IPS DF 4.7 (cell line): ENCODE measurements at regions not wholly inside any gene's neighbourhood (a gene's known extent, or its start where the extent isn't known, plus 50 kb on each side); places are given as distances from the start of the nearest gene placed in this dataset.
"Not testable (repeated sequence)": the region's sequence is repeated elsewhere in the genome, so short reads cannot be mapped to it uniquely, and the experiment has no call there.

Experiments
- DNase-seq: peaks from one replicate; pipeline ENCODE4 v3.0.0-alpha.2; 2013; ENCODE audit warnings: low spot score; ENCODE audit errors: extremely low read depth

DNA sequence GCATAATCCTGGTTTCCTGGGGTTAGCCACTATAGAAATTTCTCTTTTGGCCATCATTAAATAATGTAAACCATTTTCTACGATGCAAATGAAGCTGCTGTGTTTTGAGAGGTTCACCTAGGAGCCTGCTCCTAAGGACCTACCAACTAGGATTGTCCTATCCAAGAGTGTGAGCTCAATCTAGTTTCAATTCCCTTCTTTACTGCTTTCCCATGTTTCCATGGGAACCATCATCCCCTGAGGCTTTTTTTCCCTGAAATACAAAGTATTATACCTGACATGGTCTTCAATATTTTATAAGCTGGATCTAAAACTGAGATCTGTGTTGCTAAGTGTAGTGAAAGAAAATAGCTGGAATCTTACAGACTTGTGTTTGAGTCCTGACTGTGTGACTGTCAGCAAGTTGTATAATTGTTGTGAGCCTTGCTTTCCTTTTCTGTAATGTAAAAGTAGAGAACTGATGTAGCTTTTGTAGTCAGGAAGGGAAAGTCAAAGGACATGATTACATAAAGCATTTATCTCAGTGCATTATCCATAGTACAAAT is 453.2 kb downstream of the PRR16 start:
- DNase-seq = no peak

DNA sequence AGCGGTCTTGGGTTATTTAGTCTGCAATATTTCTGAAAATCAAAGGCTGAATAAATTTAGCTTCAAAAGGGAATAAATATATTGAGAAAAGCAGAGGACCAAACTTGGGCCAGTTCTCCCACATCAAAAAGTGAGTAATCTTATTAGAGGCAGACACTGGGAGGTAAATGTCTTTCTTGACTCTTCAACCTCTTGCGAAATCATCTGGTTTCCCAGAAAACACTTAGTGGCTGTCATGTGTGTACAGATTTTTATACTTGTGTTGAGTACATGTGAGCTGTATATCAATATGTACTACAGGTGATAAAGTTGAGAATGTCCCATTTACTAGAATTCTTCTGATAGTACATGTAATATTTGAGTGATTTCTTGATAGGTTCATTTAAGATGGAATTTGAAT is 454.9 kb downstream of the PRR16 start:
- DNase-seq = no peak

DNA sequence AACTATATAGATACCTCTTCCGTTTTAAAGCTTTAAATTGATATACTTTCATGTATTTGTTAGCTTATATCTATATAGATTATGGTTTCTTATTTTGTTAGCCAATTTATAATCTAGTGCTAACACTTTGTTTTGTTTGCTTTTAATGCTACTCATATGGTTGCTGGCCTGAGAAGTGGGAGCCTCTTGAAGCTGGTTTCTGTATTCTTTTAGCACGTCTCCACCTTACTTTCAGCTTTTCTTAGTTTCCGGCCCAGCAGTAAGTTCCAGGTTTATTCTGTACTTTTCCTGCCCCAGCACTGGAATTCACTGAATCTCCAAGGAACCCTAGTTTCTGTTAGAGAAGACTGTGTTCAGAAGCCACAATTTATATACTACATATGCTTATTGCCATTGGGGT is 458.9 kb downstream of the PRR16 start:
- no peak for DNase-seq

DNA sequence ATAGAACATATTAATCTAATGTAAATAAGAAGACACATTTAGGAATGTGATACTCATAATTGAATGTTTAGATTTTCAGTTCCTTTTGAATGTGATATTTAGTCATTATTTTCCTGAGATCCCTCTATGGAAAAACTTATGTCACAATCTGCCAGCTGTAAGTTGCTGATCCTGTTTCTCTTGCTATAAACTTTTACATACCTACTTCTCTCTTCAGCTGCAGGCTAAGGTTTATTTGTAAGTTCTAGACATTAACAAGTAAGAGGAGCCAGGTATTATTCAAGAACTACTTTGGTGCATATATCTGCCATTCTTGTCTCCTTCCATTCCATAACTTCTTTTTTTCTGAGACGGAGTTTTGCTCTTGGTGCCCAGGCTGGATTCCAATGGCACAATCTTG is 462.4 kb downstream of the PRR16 start:
- DNase-seq = no peak

GRCh38 chr5:120927950-120928530 is 463.9 kb downstream of the PRR16 start:
- no peak for DNase-seq

DNA sequence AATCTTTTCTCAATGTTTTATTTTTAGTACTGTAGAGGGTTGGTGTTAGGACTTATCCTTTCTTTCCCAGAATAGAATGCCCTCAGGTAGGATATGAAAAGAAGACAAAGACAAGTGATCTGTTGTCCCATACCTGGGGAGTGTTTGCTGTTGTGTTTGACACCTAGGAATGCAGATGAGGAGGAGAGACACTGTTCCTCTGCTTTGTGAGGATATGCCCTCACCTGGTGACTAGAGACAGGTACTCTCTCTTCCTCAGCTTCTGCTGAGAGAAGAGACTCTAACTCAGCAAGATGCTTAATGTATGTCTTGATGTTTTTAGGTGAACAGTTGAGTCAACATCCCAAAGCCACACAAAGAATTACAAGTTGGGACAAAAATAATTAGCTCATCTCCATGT is 468.4 kb downstream of the PRR16 start:
- no peak for DNase-seq

GRCh38 chr5:120934031-120934430 is 469.9 kb downstream of the PRR16 start:
- DNase-seq = no peak

- no peak for DNase-seq
These were observed 472.6 kb downstream of the PRR16 start for GRCh38 chr5:120936652-120937051.

- no peak for DNase-seq
These were observed 474.5 kb downstream of the PRR16 start for GRCh38 chr5:120938604-120939003.

GRCh38 chr5:120942596-120943350 is 478.7 kb downstream of the PRR16 start:
- DNase-seq = no peak

DNA sequence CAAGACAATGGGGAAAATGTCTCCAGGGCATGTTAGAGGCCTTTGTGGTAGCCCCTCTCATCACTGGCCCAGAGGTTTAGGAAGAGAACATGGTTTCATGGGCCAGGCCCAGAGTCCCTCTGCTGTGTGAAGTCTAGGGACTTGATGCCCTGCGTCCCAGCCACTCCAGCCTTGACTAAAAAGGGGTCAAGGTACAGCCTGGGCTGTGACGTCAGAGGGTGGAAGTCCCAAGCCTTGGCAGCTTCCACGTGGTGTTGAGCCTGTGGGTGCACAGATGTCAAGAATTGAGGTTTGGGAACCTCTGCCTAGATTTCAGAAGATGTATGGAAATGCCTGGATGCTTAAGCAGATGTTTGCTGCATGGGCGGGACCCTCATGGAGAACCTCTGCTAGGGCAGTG is 485.5 kb downstream of the PRR16 start:
- not testable (repeated sequence) for DNase-seq

DNA sequence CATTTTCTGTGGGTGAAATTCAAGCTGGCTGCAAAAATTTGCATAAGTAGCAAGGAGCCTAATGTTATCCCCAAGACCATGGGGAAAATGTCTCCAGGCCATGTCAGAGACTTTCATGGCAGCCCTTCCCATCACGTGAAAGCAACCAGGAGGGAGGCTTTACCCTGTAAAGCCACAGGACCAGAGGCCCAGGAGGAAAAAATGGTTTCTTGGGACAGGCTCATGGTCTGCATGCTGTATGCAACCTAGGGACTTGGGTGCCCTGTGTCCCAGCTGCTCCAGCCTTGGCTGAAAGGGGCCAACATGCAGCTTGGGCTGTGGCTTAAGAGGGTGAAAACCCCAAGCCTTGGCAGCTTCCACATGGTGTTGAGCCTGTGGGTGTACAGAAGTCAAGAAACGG is 489.3 kb downstream of the PRR16 start:
- not testable (repeated sequence) for DNase-seq

GRCh38 chr5:120954255-120954654 is 490.2 kb downstream of the PRR16 start:
- no peak for DNase-seq

- no peak for DNase-seq
These were observed 491.7 kb downstream of the PRR16 start for GRCh38 chr5:120955795-120956194.

GRCh38 chr5:120958877-120959485 is 494.9 kb downstream of the PRR16 start:
- no peak for DNase-seq

GRCh38 chr5:120960510-120960909 is 496.4 kb downstream of the PRR16 start:
- DNase-seq = no peak

GRCh38 chr5:120967366-120967765 is 503.3 kb downstream of the PRR16 start:
- no peak for DNase-seq

GRCh38 chr5:120974690-120975089 is 510.6 kb downstream of the PRR16 start:
- DNase-seq = no peak

DNA sequence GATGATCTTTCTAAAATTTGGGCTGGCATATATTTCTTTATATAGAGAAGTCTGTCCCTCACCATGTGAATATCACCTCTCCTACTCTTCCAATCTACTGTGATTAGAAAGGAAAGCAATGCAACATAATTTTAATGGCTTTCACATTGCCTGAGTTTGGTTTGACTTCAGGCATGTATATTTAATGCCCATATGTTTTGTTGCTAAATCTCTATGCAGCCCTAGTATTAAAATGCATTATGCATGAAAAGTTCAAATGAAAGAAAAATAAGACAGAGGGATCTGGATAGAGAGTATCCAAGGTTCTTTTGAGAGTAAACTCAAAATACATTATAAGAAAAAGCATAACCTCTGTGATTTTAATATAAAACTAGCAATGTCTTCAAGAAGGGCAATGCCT is 518.3 kb downstream of the PRR16 start:
- DNase-seq = no peak

- no peak for DNase-seq
These were observed 521.4 kb downstream of the PRR16 start for GRCh38 chr5:120985526-120985925.

- no peak for DNase-seq
These were observed 524.4 kb downstream of the PRR16 start for GRCh38 chr5:120988491-120988890.

GRCh38 chr5:120988941-120989340 is 524.8 kb downstream of the PRR16 start:
- DNase-seq = no peak

- DNase-seq = no peak
These were observed 527.5 kb downstream of the PRR16 start for GRCh38 chr5:120991569-120991968.
